ENCODE measurements at regions not wholly inside any gene's neighbourhood (a gene's known extent, or its start where the extent isn't known, plus 50 kb on each side); places are given as distances from the start of the nearest gene placed in this dataset.

DNA sequence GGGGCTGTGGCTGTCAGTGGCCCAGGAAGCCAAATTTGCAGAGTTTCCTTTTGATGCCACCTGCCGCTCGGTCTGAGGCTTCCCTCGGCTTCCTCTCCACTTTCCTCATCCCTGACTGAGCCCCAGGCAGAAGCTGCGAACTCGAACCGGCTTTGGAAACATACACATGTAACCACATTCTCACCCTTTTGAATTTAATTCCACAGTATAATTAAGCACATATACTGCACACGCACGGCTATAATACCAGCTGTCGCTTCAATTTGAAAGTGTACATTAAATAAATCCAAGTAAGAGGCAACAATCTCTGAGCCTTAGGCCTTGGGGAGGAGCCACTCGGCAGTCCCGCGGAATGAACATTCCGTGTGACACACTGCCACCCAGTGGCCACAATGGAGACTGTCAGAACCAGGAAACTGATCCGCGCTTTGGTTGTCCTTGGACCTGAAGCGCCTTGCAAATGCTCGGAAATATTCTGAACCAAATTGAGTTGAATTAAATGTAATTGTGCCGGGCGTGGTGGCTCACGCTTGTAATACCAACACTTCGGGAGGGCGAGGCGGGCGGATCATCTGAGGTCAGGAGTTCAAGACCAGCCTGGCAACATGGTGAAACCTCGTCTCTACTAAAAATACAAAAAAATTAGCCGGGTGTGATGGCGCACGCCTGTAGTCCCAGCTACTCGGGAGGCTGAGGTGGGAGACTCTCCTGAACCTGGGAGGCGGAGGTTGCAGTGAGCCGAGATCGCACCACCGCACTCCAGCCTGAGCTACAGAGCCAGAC lies 117.9 kb upstream of the TMPO start:
- Histone ChIP-seq H3F3A (ENCODE audit: insufficient read depth, low read length) (no peaks in the 10 kb centered on the region), H3K36me3 (replicated peaks; ENCODE audit: insufficient read depth, low read length) (no peaks in the 10 kb centered on the region), H3K27ac (ENCODE audit: low read length) (no peak overlapping the region; the same call in 1 of the 2 replicates), H3K4me2 (ENCODE audit: low read depth, low read length) (peak overlapping the region; percentile 68), H4K20me1 (ENCODE audit: insufficient read depth, low read length) (no peaks in the 10 kb centered on the region), H3K9me2 (replicated peaks; ENCODE audit: insufficient read depth, low read length) (no peaks in the 10 kb centered on the region), H3K79me2 (ENCODE audit: low read length) (no peaks in the 10 kb centered on the region), H2AFZ (ENCODE audit: low read length) (peak overlapping the region; percentile 52), H3K27me3 (replicated peaks; ENCODE audit: insufficient read depth, low read length) (no peaks in the 10 kb centered on the region), H3K4me3 (ENCODE audit: low read length) (peak overlapping the region; percentile 49), H3K9ac (ENCODE audit: low read length) (peak overlapping the region; percentile 6; the same call in 1 of the 2 replicates), H3K4me1 (ENCODE audit: low read length) (peaks cover 7% of the 10 kb centered on the region), H3K9me3 (replicated peaks; ENCODE audit: insufficient read depth, low read length) (no peaks in the 10 kb centered on the region)
- TF ChIP-seq EZH2 (optimal IDR thresholded peaks at IDR 0.05; ENCODE audit: low read depth, low read length) (no peak), EZH2phosphoT487 (IDR thresholded peaks at IDR 0.05; ENCODE audit: low read length) (no peak)
- TF ChIP-seq, protein P1, sequence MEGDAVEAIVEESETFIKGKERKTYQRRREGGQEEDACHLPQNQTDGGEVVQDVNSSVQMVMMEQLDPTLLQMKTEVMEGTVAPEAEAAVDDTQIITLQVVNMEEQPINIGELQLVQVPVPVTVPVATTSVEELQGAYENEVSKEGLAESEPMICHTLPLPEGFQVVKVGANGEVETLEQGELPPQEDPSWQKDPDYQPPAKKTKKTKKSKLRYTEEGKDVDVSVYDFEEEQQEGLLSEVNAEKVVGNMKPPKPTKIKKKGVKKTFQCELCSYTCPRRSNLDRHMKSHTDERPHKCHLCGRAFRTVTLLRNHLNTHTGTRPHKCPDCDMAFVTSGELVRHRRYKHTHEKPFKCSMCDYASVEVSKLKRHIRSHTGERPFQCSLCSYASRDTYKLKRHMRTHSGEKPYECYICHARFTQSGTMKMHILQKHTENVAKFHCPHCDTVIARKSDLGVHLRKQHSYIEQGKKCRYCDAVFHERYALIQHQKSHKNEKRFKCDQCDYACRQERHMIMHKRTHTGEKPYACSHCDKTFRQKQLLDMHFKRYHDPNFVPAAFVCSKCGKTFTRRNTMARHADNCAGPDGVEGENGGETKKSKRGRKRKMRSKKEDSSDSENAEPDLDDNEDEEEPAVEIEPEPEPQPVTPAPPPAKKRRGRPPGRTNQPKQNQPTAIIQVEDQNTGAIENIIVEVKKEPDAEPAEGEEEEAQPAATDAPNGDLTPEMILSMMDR (IDR thresholded peaks at IDR 0.05; ENCODE audit: low read length) = peak; percentile 85
- DNase-seq = peak; percentile 85

DNA sequence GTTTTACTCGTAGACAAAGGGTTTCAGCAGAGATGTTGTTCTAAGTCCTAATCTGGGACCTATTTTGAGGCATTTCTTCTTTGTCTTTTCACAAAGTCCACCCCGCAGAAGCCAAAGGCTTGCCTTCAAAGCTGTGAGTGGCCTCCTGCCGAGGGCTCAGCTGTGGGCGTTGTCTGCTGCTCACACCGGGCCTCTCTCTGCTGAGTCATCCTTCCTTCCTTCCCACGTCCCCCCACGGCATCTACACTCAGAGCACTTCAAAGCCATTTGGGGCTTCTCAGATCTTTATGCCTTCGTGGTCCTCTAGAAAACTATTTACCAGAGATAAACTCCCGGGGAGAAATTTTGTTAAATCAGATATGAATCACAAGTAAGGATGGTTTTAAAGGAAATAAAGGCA lies 115.9 kb upstream of the TMPO start:
- no peaks in the 10 kb centered on the region for H3K36me3 ChIP-seq (replicated peaks; ENCODE audit: insufficient read depth, low read length)
- H3K79me2 ChIP-seq (ENCODE audit: low read length) = no peaks in the 10 kb centered on the region
- peaks cover 7% of the 10 kb centered on the region for H3K4me1 ChIP-seq (ENCODE audit: low read length)
- no peak for TF ChIP-seq EZH2 (optimal IDR thresholded peaks at IDR 0.05; ENCODE audit: low read depth, low read length)
- no peak for TF ChIP-seq EZH2phosphoT487 (IDR thresholded peaks at IDR 0.05; ENCODE audit: low read length)
- TF ChIP-seq, protein P1 (IDR thresholded peaks at IDR 0.05; ENCODE audit: low read length) = no peak
- H3K27me3 ChIP-seq (replicated peaks; ENCODE audit: insufficient read depth, low read length) = no peaks in the 10 kb centered on the region
- H2AFZ ChIP-seq (ENCODE audit: low read length) = peak overlapping the region; percentile 12; the same call in 1 of the 2 replicates
- H3K9me3 ChIP-seq (replicated peaks; ENCODE audit: insufficient read depth, low read length) = no peaks in the 10 kb centered on the region
- H3K27ac ChIP-seq (ENCODE audit: low read length) = no peak overlapping the region
- H3K4me2 ChIP-seq (ENCODE audit: low read depth, low read length) = no peak overlapping the region
- no peak overlapping the region for H3K4me3 ChIP-seq (ENCODE audit: low read length)
- DNase-seq = peak; percentile 40
- no peaks in the 10 kb centered on the region for H3F3A ChIP-seq (ENCODE audit: insufficient read depth, low read length)
- H3K9me2 ChIP-seq (replicated peaks; ENCODE audit: insufficient read depth, low read length) = no peaks in the 10 kb centered on the region
- no peak overlapping the region for H3K9ac ChIP-seq (ENCODE audit: low read length)
- H4K20me1 ChIP-seq (ENCODE audit: insufficient read depth, low read length) = no peaks in the 10 kb centered on the region

DNA sequence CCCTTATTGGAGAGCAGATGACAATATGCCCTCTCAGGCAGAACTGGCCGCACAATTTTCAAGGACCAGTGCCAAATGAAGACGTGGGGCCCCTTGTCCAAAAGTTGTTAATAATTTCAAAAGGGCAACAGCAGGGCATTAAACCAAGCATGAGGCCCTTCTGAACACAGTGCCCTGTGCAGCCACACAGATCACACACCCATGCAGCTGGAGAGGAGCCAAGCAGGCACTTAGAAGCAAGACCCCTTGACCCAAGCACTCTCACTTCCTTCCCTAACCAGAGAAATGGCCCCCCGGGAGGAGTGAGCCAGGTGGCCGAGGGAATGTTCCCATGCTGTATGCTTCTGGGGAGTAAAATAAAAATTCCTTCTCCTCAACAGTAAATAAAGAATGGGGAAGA lies 114.0 kb upstream of the TMPO start:
- Histone ChIP-seq H3K4me3 (ENCODE audit: low read length) (no peak overlapping the region), H3K9ac (ENCODE audit: low read length) (no peak overlapping the region), H2AFZ (ENCODE audit: low read length) (no peak overlapping the region), H3K27ac (ENCODE audit: low read length) (no peak overlapping the region), H3K9me2 (replicated peaks; ENCODE audit: insufficient read depth, low read length) (no peaks in the 10 kb centered on the region), H3K79me2 (ENCODE audit: low read length) (no peaks in the 10 kb centered on the region), H3K9me3 (replicated peaks; ENCODE audit: insufficient read depth, low read length) (no peaks in the 10 kb centered on the region), H3K4me1 (ENCODE audit: low read length) (peaks cover 7% of the 10 kb centered on the region), H3F3A (ENCODE audit: insufficient read depth, low read length) (no peaks in the 10 kb centered on the region), H3K27me3 (replicated peaks; ENCODE audit: insufficient read depth, low read length) (no peaks in the 10 kb centered on the region), H3K4me2 (ENCODE audit: low read depth, low read length) (no peak overlapping the region), H3K36me3 (replicated peaks; ENCODE audit: insufficient read depth, low read length) (no peaks in the 10 kb centered on the region), H4K20me1 (ENCODE audit: insufficient read depth, low read length) (no peaks in the 10 kb centered on the region)
- no peak for DNase-seq
- TF ChIP-seq EZH2 (optimal IDR thresholded peaks at IDR 0.05; ENCODE audit: low read depth, low read length) = no peak
- TF ChIP-seq, protein P1 (IDR thresholded peaks at IDR 0.05; ENCODE audit: low read length) = no peak
- no peak for TF ChIP-seq EZH2phosphoT487 (IDR thresholded peaks at IDR 0.05; ENCODE audit: low read length)
